H9 (cell line): ENCODE measurements at regions not wholly inside any gene's neighbourhood (a gene's known extent, or its start where the extent isn't known, plus 50 kb on each side); places are given as distances from the start of the nearest gene placed in this dataset.

Experiments
- DNase-seq: peaks from one replicate; pipeline ENCODE4 v3.0.0-alpha.2; 2017
- H2AFZ ChIP-seq: one replicate; pipeline ENCODE4 v1.6.1; 2013; ENCODE audit warnings: mild to moderate bottlenecking, low read length, control low read depth, moderate library complexity
- H2AK5ac ChIP-seq: 2 replicates; pipeline ENCODE4 v1.6.1; 2013; ENCODE audit warnings: low read length, control low read depth, mixed read lengths; ENCODE audit not compliant: insufficient read length
- H2BK120ac ChIP-seq: one replicate; pipeline ENCODE4 v1.6.1; 2013; ENCODE audit warnings: low read depth, mild to moderate bottlenecking, low read length, control low read depth, inconsistent platforms; ENCODE audit not compliant: poor library complexity, severe bottlenecking
- H2BK12ac ChIP-seq: 2 replicates; pipeline ENCODE4 v1.6.1; 2013; ENCODE audit warnings: low read length, control low read depth, mixed read lengths, low read depth; ENCODE audit not compliant: insufficient read length
- H2BK15ac ChIP-seq: 2 replicates; pipeline ENCODE4 v1.6.1; 2013; ENCODE audit warnings: low read depth, low read length, control low read depth
- H2BK20ac ChIP-seq: one replicate; pipeline ENCODE4 v1.6.1; 2013; ENCODE audit warnings: low read depth, mild to moderate bottlenecking, low read length, control low read depth, inconsistent platforms; ENCODE audit not compliant: poor library complexity, severe bottlenecking
- H2BK5ac ChIP-seq: 2 replicates; pipeline ENCODE4 v1.6.1; 2013; ENCODE audit warnings: low read length, control low read depth, mixed read lengths; ENCODE audit not compliant: insufficient read length
- H3K14ac ChIP-seq: 2 replicates; pipeline ENCODE4 v1.6.1; 2013; ENCODE audit warnings: low read length, control low read depth; ENCODE audit not compliant: insufficient read depth
- H3K18ac ChIP-seq: 2 replicates; pipeline ENCODE4 v1.6.1; 2013; ENCODE audit warnings: low read depth, mild to moderate bottlenecking, mixed read lengths, low read length, control low read depth; ENCODE audit not compliant: insufficient read length
- H3K23ac ChIP-seq: 2 replicates; pipeline ENCODE4 v1.6.1; 2013; ENCODE audit warnings: low read length, control low read depth, mixed read lengths, low read depth; ENCODE audit not compliant: insufficient read length
- H3K23me2 ChIP-seq: 2 replicates; pipeline ENCODE4 v1.6.1; 2013; ENCODE audit warnings: low read depth, mild to moderate bottlenecking, mixed read lengths, low read length, control low read depth; ENCODE audit not compliant: insufficient read length, poor library complexity, severe bottlenecking
- H3K27ac ChIP-seq: 2 replicates; pipeline ENCODE4 v1.5.1; 2013; ENCODE audit warnings: low read length, control low read depth, mixed read lengths, low read depth; ENCODE audit not compliant: insufficient read length
- H3K27me3 ChIP-seq: 2 replicates; pipeline ENCODE4 v1.6.1; 2013; ENCODE audit warnings: low read length, control low read depth, inconsistent platforms; ENCODE audit not compliant: insufficient read depth
- H3K4ac ChIP-seq: 2 replicates; pipeline ENCODE4 v1.6.1; 2013; ENCODE audit warnings: low read depth, mild to moderate bottlenecking, control low read depth, inconsistent platforms, low read length, moderate library complexity
- H3K4me1 ChIP-seq: 2 replicates; pipeline ENCODE4 v1.6.1; 2013; ENCODE audit warnings: low read length, control low read depth, inconsistent platforms; ENCODE audit not compliant: insufficient read depth
- H3K4me2 ChIP-seq: 2 replicates; pipeline ENCODE4 v1.6.1; 2013; ENCODE audit warnings: low read length, control low read depth, mixed read lengths; ENCODE audit not compliant: insufficient read length, insufficient read depth
- H3K56ac ChIP-seq: 2 replicates; pipeline ENCODE4 v1.6.1; 2013; ENCODE audit warnings: low read depth, mild to moderate bottlenecking, mixed read lengths, low read length, control low read depth; ENCODE audit not compliant: insufficient read length
- H3K79me1 ChIP-seq: 2 replicates; pipeline ENCODE4 v1.6.1; 2013; ENCODE audit warnings: low read depth, mild to moderate bottlenecking, moderate library complexity, low read length, control low read depth, inconsistent platforms; ENCODE audit not compliant: insufficient read depth, poor library complexity, severe bottlenecking
- H3K79me2 ChIP-seq: 2 replicates; pipeline ENCODE4 v1.6.1; 2013; ENCODE audit warnings: low read length, control low read depth, inconsistent platforms; ENCODE audit not compliant: insufficient read depth
- H3K9ac ChIP-seq: 2 replicates; pipeline ENCODE4 v1.6.1; 2013; ENCODE audit warnings: low read length, control low read depth, mixed read lengths; ENCODE audit not compliant: insufficient read length; ENCODE audit errors: extremely low read depth
- H3K9me3 ChIP-seq: one replicate; pipeline ENCODE4 v1.6.1; 2013; ENCODE audit warnings: low read depth, low read length, inconsistent platforms; ENCODE audit not compliant: control insufficient read depth
- H3T11ph ChIP-seq: one replicate; pipeline ENCODE4 v1.6.1; 2013; ENCODE audit warnings: mild to moderate bottlenecking, low read length, control low read depth, inconsistent platforms
- H4K20me1 ChIP-seq: one replicate; pipeline ENCODE4 v1.6.1; 2013; ENCODE audit not compliant: control insufficient read depth, insufficient read length, insufficient read depth
- H4K5ac ChIP-seq: 2 replicates; pipeline ENCODE4 v1.6.1; 2013; ENCODE audit warnings: low read depth, mild to moderate bottlenecking, mixed read lengths, low read length, control low read depth; ENCODE audit not compliant: insufficient read length
- H4K8ac ChIP-seq: replicated peaks from 2 replicates; pipeline ENCODE4 v1.6.1; 2013; ENCODE audit warnings: low read length, control low read depth, mixed read lengths, low read depth; ENCODE audit not compliant: insufficient read length
- H4K91ac ChIP-seq: 2 replicates; pipeline ENCODE4 v1.6.1; 2013; ENCODE audit warnings: low read depth, mild to moderate bottlenecking, moderate library complexity, mixed read lengths, low read length, control low read depth; ENCODE audit not compliant: insufficient read length
- H3K27ac Mint-ChIP-seq, 3 experiments: 2 replicates in 2 of 3; 3 replicates in 1 of 3; pipeline ENCODE4 v1.8.0; 2020 to 2021; ENCODE audit warnings: mixed read lengths in 3 of 3, mild to moderate bottlenecking in 1 of 3, moderate library complexity in 1 of 3
- H3K27me3 Mint-ChIP-seq: 2 replicates; pipeline ENCODE4 v1.8.0; 2021; ENCODE audit warnings: low read depth, mild to moderate bottlenecking, moderate library complexity, mixed read lengths
- H3K36me3 Mint-ChIP-seq, 3 experiments: 2 replicates in 2 of 3; 3 replicates in 1 of 3; pipeline ENCODE4 v1.8.0; 2020 to 2021; ENCODE audit warnings: low read depth in 3 of 3, mixed read lengths in 3 of 3; ENCODE audit not compliant: insufficient read depth in 1 of 3
- H3K4me1 Mint-ChIP-seq, 2 experiments: 2 replicates each; pipeline ENCODE4 v1.8.0; 2020; ENCODE audit warnings: mixed read lengths in 2 of 2
- H3K4me3 Mint-ChIP-seq, 2 experiments: 2 replicates in 1 of 2; 3 replicates in 1 of 2; pipeline ENCODE4 v1.8.0; 2020 to 2021; ENCODE audit warnings: mild to moderate bottlenecking in 2 of 2, mixed read lengths in 2 of 2, moderate library complexity in 1 of 2
- H3K9me3 Mint-ChIP-seq, 2 experiments: 2 replicates in 1 of 2; 3 replicates in 1 of 2; pipeline ENCODE4 v1.8.0; 2020; ENCODE audit warnings: mild to moderate bottlenecking in 2 of 2, mixed read lengths in 2 of 2, moderate library complexity in 1 of 2
- TF ChIP-seq, protein P1 (sequence below): fragments of 200-600 bp; sonication (generic); conservative IDR thresholded peaks from 3 replicates; pipeline ENCODE4 v1.8.0; 2021; ENCODE audit warnings: antibody characterized with exemption, mild to moderate bottlenecking

- Histone ChIP-seq H2BK20ac (no peak overlapping the region), H3K14ac (no peak overlapping the region), H3K9ac (no peak overlapping the region), H4K5ac (no peak overlapping the region), H3K79me2 (no peaks in the 10 kb centered on the region; the same call in 1 of the 2 replicates), H4K20me1 (no peaks in the 10 kb centered on the region), H2BK5ac (no peak overlapping the region), H4K8ac (no peak overlapping the region), H3K27me3 (no peaks in the 10 kb centered on the region), H3K4ac (no peak overlapping the region), H3K23me2 (no peaks in the 10 kb centered on the region), H3K79me1 (no peaks in the 10 kb centered on the region), H2AFZ (no peak overlapping the region), H3K56ac (no peak overlapping the region), H2BK15ac (no peak overlapping the region), H3K9me3 (no peaks in the 10 kb centered on the region), H2AK5ac (no peak overlapping the region), H3K4me1 (no peaks in the 10 kb centered on the region), H3K18ac (no peak overlapping the region), H3K27ac (no peak overlapping the region), H3K23ac (no peak overlapping the region), H3T11ph (no peak overlapping the region), H4K91ac (no peak overlapping the region), H3K4me2 (no peak overlapping the region), H2BK12ac (no peak overlapping the region), H2BK120ac (no peak overlapping the region)
- Mint-ChIP-seq H3K4me3 (no peak overlapping the region), H3K36me3 (no peaks in the 10 kb centered on the region), H3K27me3 (no peaks in the 10 kb centered on the region), H3K27ac (no peak overlapping the region), H3K9me3 (no peaks in the 10 kb centered on the region), H3K4me1 (peaks cover 13 to 17% of the 10 kb centered on the region in 2 experiments)
- TF ChIP-seq, protein P1, sequence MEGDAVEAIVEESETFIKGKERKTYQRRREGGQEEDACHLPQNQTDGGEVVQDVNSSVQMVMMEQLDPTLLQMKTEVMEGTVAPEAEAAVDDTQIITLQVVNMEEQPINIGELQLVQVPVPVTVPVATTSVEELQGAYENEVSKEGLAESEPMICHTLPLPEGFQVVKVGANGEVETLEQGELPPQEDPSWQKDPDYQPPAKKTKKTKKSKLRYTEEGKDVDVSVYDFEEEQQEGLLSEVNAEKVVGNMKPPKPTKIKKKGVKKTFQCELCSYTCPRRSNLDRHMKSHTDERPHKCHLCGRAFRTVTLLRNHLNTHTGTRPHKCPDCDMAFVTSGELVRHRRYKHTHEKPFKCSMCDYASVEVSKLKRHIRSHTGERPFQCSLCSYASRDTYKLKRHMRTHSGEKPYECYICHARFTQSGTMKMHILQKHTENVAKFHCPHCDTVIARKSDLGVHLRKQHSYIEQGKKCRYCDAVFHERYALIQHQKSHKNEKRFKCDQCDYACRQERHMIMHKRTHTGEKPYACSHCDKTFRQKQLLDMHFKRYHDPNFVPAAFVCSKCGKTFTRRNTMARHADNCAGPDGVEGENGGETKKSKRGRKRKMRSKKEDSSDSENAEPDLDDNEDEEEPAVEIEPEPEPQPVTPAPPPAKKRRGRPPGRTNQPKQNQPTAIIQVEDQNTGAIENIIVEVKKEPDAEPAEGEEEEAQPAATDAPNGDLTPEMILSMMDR, result no peak
- DNase-seq, result no peak
These were observed 674.3 kb upstream of the INTU start for GRCh38 chr4:126958482-126958881.
